ENCODE measurements at regions not wholly inside any gene's neighbourhood (a gene's known extent, or its start where the extent isn't known, plus 50 kb on each side); places are given as distances from the start of the nearest gene placed in this dataset.

DNA sequence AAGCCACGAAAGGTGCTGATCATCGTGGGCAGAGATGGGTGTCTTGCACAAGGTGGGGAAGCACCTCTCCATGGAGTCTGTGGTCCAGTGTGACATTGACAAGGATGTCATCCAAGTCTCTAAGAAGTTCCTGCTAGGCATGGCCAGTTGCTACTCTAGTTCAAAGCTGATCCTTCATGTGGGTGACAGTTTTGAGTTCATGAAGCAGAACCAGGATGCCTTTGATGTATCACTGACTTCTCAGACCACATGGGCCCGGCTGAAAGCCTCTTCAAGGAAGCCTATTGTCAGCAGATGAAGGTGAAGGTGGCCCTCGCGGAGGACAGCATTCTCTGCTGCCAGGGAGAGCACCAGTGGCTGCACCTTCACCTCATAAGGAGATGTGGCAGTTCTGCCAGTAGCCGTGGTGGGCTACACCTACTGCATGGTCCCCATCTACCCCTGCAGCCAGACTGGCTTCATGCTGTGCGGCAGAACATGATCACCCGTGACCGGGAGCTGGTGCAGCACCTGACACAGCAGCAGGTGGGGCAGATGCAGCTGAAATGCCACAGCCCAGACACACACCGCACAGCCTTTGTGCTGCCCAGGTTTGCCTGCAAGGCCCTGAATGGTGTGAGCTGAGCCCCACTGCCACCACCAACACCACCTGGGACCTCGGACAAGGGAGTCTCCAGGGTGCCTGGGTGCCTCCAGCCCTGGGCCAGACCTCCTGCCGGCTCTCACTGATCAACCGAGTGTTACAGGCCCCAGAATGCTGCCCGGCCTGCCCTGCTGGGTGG lies 75.0 kb upstream of the SULF2 start:
- intact Hi-C loops (cut with micrococcal nuclease; ENCODE audit: unreplicated experiment) = no loop called here
- no peak for DNase-seq (ENCODE audit: low spot score)
- Histone ChIP-seq H3K27me3 (replicated peaks; ENCODE audit: insufficient read depth, low read depth, low read length, poor library complexity) (peaks cover 31% of the 10 kb centered on the region), H3K36me3 (ENCODE audit: insufficient read depth, low read length, poor library complexity, severe bottlenecking) (no peaks in the 10 kb centered on the region), H3K4me3 (ENCODE audit: low read depth, low read length, poor library complexity, severe bottlenecking) (no peak overlapping the region), H3K4me1 (ENCODE audit: insufficient read depth, low read length, poor library complexity, severe bottlenecking) (no peaks in the 10 kb centered on the region), H3K27ac (ENCODE audit: low read depth, low read length, poor library complexity, severe bottlenecking) (no peak overlapping the region), H3K9me3 (ENCODE audit: low read depth, low read length, poor library complexity, severe bottlenecking) (no peaks in the 10 kb centered on the region)
- TF ChIP-seq EZH2 (IDR thresholded peaks at IDR 0.05; ENCODE audit: borderline replicate concordance, low read depth, low read length, poor library complexity, severe bottlenecking) = no peak
- TF ChIP-seq, protein P1, sequence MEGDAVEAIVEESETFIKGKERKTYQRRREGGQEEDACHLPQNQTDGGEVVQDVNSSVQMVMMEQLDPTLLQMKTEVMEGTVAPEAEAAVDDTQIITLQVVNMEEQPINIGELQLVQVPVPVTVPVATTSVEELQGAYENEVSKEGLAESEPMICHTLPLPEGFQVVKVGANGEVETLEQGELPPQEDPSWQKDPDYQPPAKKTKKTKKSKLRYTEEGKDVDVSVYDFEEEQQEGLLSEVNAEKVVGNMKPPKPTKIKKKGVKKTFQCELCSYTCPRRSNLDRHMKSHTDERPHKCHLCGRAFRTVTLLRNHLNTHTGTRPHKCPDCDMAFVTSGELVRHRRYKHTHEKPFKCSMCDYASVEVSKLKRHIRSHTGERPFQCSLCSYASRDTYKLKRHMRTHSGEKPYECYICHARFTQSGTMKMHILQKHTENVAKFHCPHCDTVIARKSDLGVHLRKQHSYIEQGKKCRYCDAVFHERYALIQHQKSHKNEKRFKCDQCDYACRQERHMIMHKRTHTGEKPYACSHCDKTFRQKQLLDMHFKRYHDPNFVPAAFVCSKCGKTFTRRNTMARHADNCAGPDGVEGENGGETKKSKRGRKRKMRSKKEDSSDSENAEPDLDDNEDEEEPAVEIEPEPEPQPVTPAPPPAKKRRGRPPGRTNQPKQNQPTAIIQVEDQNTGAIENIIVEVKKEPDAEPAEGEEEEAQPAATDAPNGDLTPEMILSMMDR (conservative IDR thresholded peaks at IDR 0.05; ENCODE audit: low read depth, low read length) = no peak
- POLR2A ChIA-PET (ENCODE audit: low non-redundant PET) = interaction anchor here (0.6 kb wide), 1 partner anchor 89 kb away, joined by 3 read pairs; no protein-coding TSS in a partner anchor
- CTCF ChIA-PET = no interaction called here
- no TSS peak for BruUV-seq (replicated peaks)

DNA sequence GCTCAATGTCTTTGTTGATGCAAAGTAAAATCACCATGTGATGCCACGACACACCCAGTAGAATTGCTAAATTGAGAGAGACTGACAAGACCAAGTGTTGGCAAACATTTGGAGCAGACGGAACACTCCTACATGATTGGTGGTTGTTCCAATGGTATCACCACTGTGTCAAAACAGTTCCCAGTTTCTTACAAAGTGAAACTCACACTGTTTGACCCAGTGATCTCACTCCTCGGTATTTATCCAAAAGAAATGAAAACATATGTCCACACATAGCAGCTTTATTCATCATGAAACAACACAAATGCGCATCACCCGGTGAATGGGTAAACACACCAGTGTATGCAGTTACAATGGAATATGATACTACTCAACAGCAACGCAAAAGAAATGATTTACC lies 74.0 kb upstream of the SULF2 start:
- POLR2A ChIA-PET (ENCODE audit: low non-redundant PET) = no interaction called here
- Histone ChIP-seq H3K27me3 (replicated peaks; ENCODE audit: insufficient read depth, low read depth, low read length, poor library complexity) (peaks cover 21% of the 10 kb centered on the region), H3K4me1 (ENCODE audit: insufficient read depth, low read length, poor library complexity, severe bottlenecking) (no peaks in the 10 kb centered on the region), H3K27ac (ENCODE audit: low read depth, low read length, poor library complexity, severe bottlenecking) (no peak overlapping the region), H3K4me3 (ENCODE audit: low read depth, low read length, poor library complexity, severe bottlenecking) (no peak overlapping the region), H3K36me3 (ENCODE audit: insufficient read depth, low read length, poor library complexity, severe bottlenecking) (no peaks in the 10 kb centered on the region), H3K9me3 (ENCODE audit: low read depth, low read length, poor library complexity, severe bottlenecking) (no peaks in the 10 kb centered on the region)
- BruUV-seq (replicated peaks) = no TSS peak
- intact Hi-C loops (cut with micrococcal nuclease; ENCODE audit: unreplicated experiment) = no loop called here
- CTCF ChIA-PET = no interaction called here
- DNase-seq (ENCODE audit: low spot score) = no peak
- TF ChIP-seq, protein P1 (conservative IDR thresholded peaks at IDR 0.05; ENCODE audit: low read depth, low read length) = no peak
- no peak for TF ChIP-seq EZH2 (IDR thresholded peaks at IDR 0.05; ENCODE audit: borderline replicate concordance, low read depth, low read length, poor library complexity, severe bottlenecking)

DNA sequence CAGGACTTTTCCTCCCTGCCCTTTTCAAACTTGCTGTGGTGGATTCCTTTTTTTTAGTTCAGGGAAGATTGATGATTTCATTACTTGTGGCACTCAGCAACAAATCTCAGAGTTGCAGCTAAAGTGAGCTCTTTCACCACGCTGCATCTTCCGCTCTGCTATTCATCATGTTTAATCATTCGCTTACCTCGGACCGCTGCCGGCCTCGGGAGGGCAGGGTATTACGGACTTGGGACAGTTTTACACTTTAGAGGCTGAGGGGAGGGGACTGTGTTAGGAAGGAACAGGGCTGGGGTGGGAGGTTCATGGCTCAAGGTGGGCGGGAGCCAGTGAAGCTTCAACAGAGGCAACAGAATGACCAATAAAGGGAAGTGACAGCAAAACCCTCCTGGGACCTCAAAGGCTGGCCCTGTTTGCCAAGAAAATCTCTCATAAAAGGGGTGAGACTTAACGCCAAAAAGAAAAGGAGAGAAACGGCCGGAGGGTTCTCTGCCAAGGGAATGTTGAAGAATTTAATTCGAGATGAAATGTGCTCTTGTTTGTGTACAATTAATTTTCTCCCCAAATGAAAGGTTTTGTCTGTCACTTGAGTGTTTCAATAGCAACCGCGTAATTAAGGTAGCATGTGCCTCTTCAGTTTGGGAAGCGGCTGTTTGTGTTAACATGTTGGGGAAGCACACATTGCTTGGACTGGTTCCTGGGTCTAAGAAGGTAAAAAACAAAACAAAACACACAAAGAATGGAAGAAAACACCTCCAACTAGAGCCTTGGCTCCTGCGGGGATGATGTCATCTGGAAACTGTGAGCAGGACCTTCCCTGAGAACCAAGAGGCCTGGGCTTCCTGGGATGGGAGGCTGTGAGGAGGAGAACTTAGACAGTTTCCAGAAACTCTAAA lies 72.5 kb upstream of the SULF2 start:
- CTCF ChIA-PET = no interaction called here
- no peak overlapping the region for H3K27ac ChIP-seq (ENCODE audit: low read depth, low read length, poor library complexity, severe bottlenecking)
- peaks cover 7% of the 10 kb centered on the region for H3K27me3 ChIP-seq (replicated peaks; ENCODE audit: insufficient read depth, low read depth, low read length, poor library complexity)
- POLR2A ChIA-PET (ENCODE audit: low non-redundant PET) = no interaction called here
- TF ChIP-seq, protein P1 (conservative IDR thresholded peaks at IDR 0.05; ENCODE audit: low read depth, low read length) = no peak
- no peak for TF ChIP-seq EZH2 (IDR thresholded peaks at IDR 0.05; ENCODE audit: borderline replicate concordance, low read depth, low read length, poor library complexity, severe bottlenecking)
- no peaks in the 10 kb centered on the region for H3K4me1 ChIP-seq (ENCODE audit: insufficient read depth, low read length, poor library complexity, severe bottlenecking)
- no peaks in the 10 kb centered on the region for H3K36me3 ChIP-seq (ENCODE audit: insufficient read depth, low read length, poor library complexity, severe bottlenecking)
- H3K4me3 ChIP-seq (ENCODE audit: low read depth, low read length, poor library complexity, severe bottlenecking) = no peak overlapping the region
- no peaks in the 10 kb centered on the region for H3K9me3 ChIP-seq (ENCODE audit: low read depth, low read length, poor library complexity, severe bottlenecking)
- intact Hi-C loops (cut with micrococcal nuclease; ENCODE audit: unreplicated experiment) = no loop called here
- BruUV-seq (replicated peaks) = no TSS peak
- DNase-seq (ENCODE audit: low spot score) = no peak

Measured in A673 (cell line).